ENCODE measurements at regions not wholly inside any gene's neighbourhood (a gene's known extent, or its start where the extent isn't known, plus 50 kb on each side); places are given as distances from the start of the nearest gene placed in this dataset.
"Not testable (repeated sequence)": the region's sequence is repeated elsewhere in the genome, so short reads cannot be mapped to it uniquely, and the experiment has no call there.

- no peaks in the 10 kb centered on the region for H3K27me3 Mint-ChIP-seq (ENCODE audit: low read depth)
- no peak overlapping the region for H3K27ac Mint-ChIP-seq
- no peak overlapping the region for H3K4me3 Mint-ChIP-seq
- DNase-seq (no peak), ATAC-seq (replicated peaks in 1 of 2) (no peak)
- H3K36me3 Mint-ChIP-seq (ENCODE audit: insufficient read depth in 2 of 2), result no peaks in the 10 kb centered on the region
- H3K9me3 Mint-ChIP-seq, result no peaks in the 10 kb centered on the region
- no peaks in the 10 kb centered on the region for H3K4me1 Mint-ChIP-seq (ENCODE audit: low read depth)
Observed at GRCh38 chr9:135185060-135185459, 97.6 kb downstream of the OLFM1 start.

- Mint-ChIP-seq H3K36me3 (ENCODE audit: insufficient read depth in 2 of 2) (no peaks in the 10 kb centered on the region), H3K27me3 (ENCODE audit: low read depth) (no peaks in the 10 kb centered on the region), H3K9me3 (no peaks in the 10 kb centered on the region), H3K4me3 (no peak overlapping the region), H3K27ac (no peak overlapping the region), H3K4me1 (ENCODE audit: low read depth) (no peaks in the 10 kb centered on the region)
- DNase-seq (no peak), ATAC-seq (replicated peaks in 1 of 2) (no peak)
Observed at GRCh38 chr9:135186248-135187164, 99.0 kb downstream of the OLFM1 start.

GRCh38 chr9:135187365-135187764 is 99.9 kb downstream of the OLFM1 start:
- no peaks in the 10 kb centered on the region for H3K9me3 Mint-ChIP-seq
- ATAC-seq (replicated peaks in 1 of 2) (no peak), DNase-seq (no peak)
- no peak overlapping the region for H3K4me3 Mint-ChIP-seq
- H3K27ac Mint-ChIP-seq, result no peak overlapping the region
- no peaks in the 10 kb centered on the region for H3K4me1 Mint-ChIP-seq (ENCODE audit: low read depth)
- no peaks in the 10 kb centered on the region for H3K36me3 Mint-ChIP-seq (ENCODE audit: insufficient read depth in 2 of 2)
- H3K27me3 Mint-ChIP-seq (ENCODE audit: low read depth), result no peaks in the 10 kb centered on the region

- no peak for ATAC-seq (replicated peaks in 1 of 2)
- no peak overlapping the region for H3K4me3 Mint-ChIP-seq
- no peaks in the 10 kb centered on the region for H3K4me1 Mint-ChIP-seq (ENCODE audit: low read depth)
- no peak overlapping the region for H3K27ac Mint-ChIP-seq
- no peak for DNase-seq
- H3K27me3 Mint-ChIP-seq (ENCODE audit: low read depth), result no peaks in the 10 kb centered on the region
- H3K36me3 Mint-ChIP-seq (ENCODE audit: insufficient read depth in 2 of 2), result no peaks in the 10 kb centered on the region
- H3K9me3 Mint-ChIP-seq, result no peaks in the 10 kb centered on the region
Observed at GRCh38 chr9:135188681-135189151, 101.2 kb downstream of the OLFM1 start.

GRCh38 chr9:135189497-135189896 is 102.0 kb downstream of the OLFM1 start:
- H3K9me3 Mint-ChIP-seq, result no peaks in the 10 kb centered on the region
- H3K27ac Mint-ChIP-seq, result no peak overlapping the region
- H3K4me3 Mint-ChIP-seq, result no peak overlapping the region
- DNase-seq, result no peak
- H3K27me3 Mint-ChIP-seq (ENCODE audit: low read depth), result no peaks in the 10 kb centered on the region
- no peaks in the 10 kb centered on the region for H3K36me3 Mint-ChIP-seq (ENCODE audit: insufficient read depth in 2 of 2)
- no peaks in the 10 kb centered on the region for H3K4me1 Mint-ChIP-seq (ENCODE audit: low read depth)
- no peak for ATAC-seq (replicated peaks in 1 of 2)

- no peak for DNase-seq
- Mint-ChIP-seq H3K36me3 (ENCODE audit: insufficient read depth in 2 of 2) (no peaks in the 10 kb centered on the region), H3K27ac (no peak overlapping the region), H3K4me1 (ENCODE audit: low read depth) (no peaks in the 10 kb centered on the region), H3K9me3 (no peaks in the 10 kb centered on the region), H3K27me3 (ENCODE audit: low read depth) (no peaks in the 10 kb centered on the region), H3K4me3 (no peak overlapping the region)
- ATAC-seq (replicated peaks in 1 of 2), result no peak
Observed at GRCh38 chr9:135190789-135191577, 103.5 kb downstream of the OLFM1 start.

GRCh38 chr9:135192686-135193085 is 105.2 kb downstream of the OLFM1 start:
- no peak overlapping the region for H3K27ac Mint-ChIP-seq
- no peaks in the 10 kb centered on the region for H3K27me3 Mint-ChIP-seq (ENCODE audit: low read depth)
- no peaks in the 10 kb centered on the region for H3K36me3 Mint-ChIP-seq (ENCODE audit: insufficient read depth in 2 of 2)
- DNase-seq (no peak), ATAC-seq (replicated peaks in 1 of 2) (no peak)
- no peaks in the 10 kb centered on the region for H3K9me3 Mint-ChIP-seq
- H3K4me3 Mint-ChIP-seq, result no peak overlapping the region
- no peaks in the 10 kb centered on the region for H3K4me1 Mint-ChIP-seq (ENCODE audit: low read depth)

- H3K36me3 Mint-ChIP-seq (ENCODE audit: insufficient read depth in 2 of 2); H3K4me1 Mint-ChIP-seq (ENCODE audit: low read depth); ATAC-seq (replicated peaks in 1 of 2); H3K9me3 Mint-ChIP-seq; H3K4me3 Mint-ChIP-seq; DNase-seq; H3K27ac Mint-ChIP-seq: not testable (repeated sequence)
- H3K27me3 Mint-ChIP-seq (ENCODE audit: low read depth), result peaks cover 11% of the 10 kb centered on the region
Observed at GRCh38 chr9:135195975-135196374, 108.5 kb downstream of the OLFM1 start.

GRCh38 chr9:135196474-135196873 is 109.0 kb downstream of the OLFM1 start:
- H3K36me3 Mint-ChIP-seq (ENCODE audit: insufficient read depth in 2 of 2), result no peaks in the 10 kb centered on the region
- H3K4me1 Mint-ChIP-seq (ENCODE audit: low read depth), result no peaks in the 10 kb centered on the region
- H3K4me3 Mint-ChIP-seq, result no peak overlapping the region
- H3K27me3 Mint-ChIP-seq (ENCODE audit: low read depth), result peaks cover 11% of the 10 kb centered on the region
- no peak overlapping the region for H3K27ac Mint-ChIP-seq
- ATAC-seq (replicated peaks in 1 of 2), result no peak
- no peak for DNase-seq
- H3K9me3 Mint-ChIP-seq, result no peaks in the 10 kb centered on the region

- Mint-ChIP-seq H3K36me3 (ENCODE audit: insufficient read depth in 2 of 2) (no peaks in the 10 kb centered on the region), H3K4me1 (ENCODE audit: low read depth) (no peaks in the 10 kb centered on the region), H3K27me3 (ENCODE audit: low read depth) (peaks cover 11% of the 10 kb centered on the region), H3K4me3 (no peak overlapping the region), H3K9me3 (no peaks in the 10 kb centered on the region), H3K27ac (no peak overlapping the region)
- DNase-seq, result no peak
- no peak for ATAC-seq (replicated peaks in 1 of 2)
Observed at GRCh38 chr9:135198144-135198543, 110.7 kb downstream of the OLFM1 start.

GRCh38 chr9:135198586-135199285 is 111.3 kb downstream of the OLFM1 start:
- Mint-ChIP-seq H3K9me3 (no peaks in the 10 kb centered on the region), H3K4me1 (ENCODE audit: low read depth) (no peaks in the 10 kb centered on the region), H3K27ac (no peak overlapping the region), H3K27me3 (ENCODE audit: low read depth) (peaks cover 11% of the 10 kb centered on the region), H3K36me3 (ENCODE audit: insufficient read depth in 2 of 2) (no peaks in the 10 kb centered on the region), H3K4me3 (no peak overlapping the region)
- DNase-seq (no peak), ATAC-seq (replicated peaks in 1 of 2) (no peak)

- ATAC-seq (replicated peaks in 1 of 2) (no peak), DNase-seq (no peak)
- H3K27me3 Mint-ChIP-seq (ENCODE audit: low read depth), result peaks cover 11% of the 10 kb centered on the region
- H3K27ac Mint-ChIP-seq, result no peak overlapping the region
- H3K4me3 Mint-ChIP-seq, result no peak overlapping the region
- H3K4me1 Mint-ChIP-seq (ENCODE audit: low read depth), result no peaks in the 10 kb centered on the region
- no peaks in the 10 kb centered on the region for H3K36me3 Mint-ChIP-seq (ENCODE audit: insufficient read depth in 2 of 2)
- H3K9me3 Mint-ChIP-seq, result no peaks in the 10 kb centered on the region
Observed at GRCh38 chr9:135199489-135199888, 112.0 kb downstream of the OLFM1 start.

- ATAC-seq (replicated peaks in 1 of 2) (no peak), DNase-seq (no peak)
- no peaks in the 10 kb centered on the region for H3K36me3 Mint-ChIP-seq (ENCODE audit: insufficient read depth in 2 of 2)
- H3K27me3 Mint-ChIP-seq (ENCODE audit: low read depth), result peaks cover 11% of the 10 kb centered on the region
- no peak overlapping the region for H3K4me3 Mint-ChIP-seq
- no peaks in the 10 kb centered on the region for H3K9me3 Mint-ChIP-seq
- H3K27ac Mint-ChIP-seq, result no peak overlapping the region
- no peaks in the 10 kb centered on the region for H3K4me1 Mint-ChIP-seq (ENCODE audit: low read depth)
Observed at GRCh38 chr9:135201711-135202110, 114.2 kb downstream of the OLFM1 start.

Measured in activated T-cell treated with anti-CD3 and anti-CD28 coated beads, Interleukin-2, amount 50 U/mL, for 72 hours (primary cell).